SK-N-MC (cell line): ENCODE measurements at regions not wholly inside any gene's neighbourhood (a gene's known extent, or its start where the extent isn't known, plus 50 kb on each side); places are given as distances from the start of the nearest gene placed in this dataset.

ENCODE experiments used
- DNase-seq: peaks from one replicate; pipeline ENCODE4 v3.0.0-alpha.2; 2011; ENCODE audit warnings: low read depth, low spot score
- H3K27ac ChIP-seq: fragments of 200-600 bp; sonication (generic); 2 replicates; pipeline ENCODE4 v1.5.1; 2016; ENCODE audit warnings: mixed run types
- H3K36me3 ChIP-seq: fragments of 200-600 bp; sonication (generic); 2 replicates; pipeline ENCODE4 v1.6.1; 2017; ENCODE audit warnings: antibody characterized with exemption, low read length, mixed read lengths; ENCODE audit not compliant: insufficient read depth
- H3K4me3 ChIP-seq: fragments of 200-600 bp; sonication (generic); 2 replicates; pipeline ENCODE4 v1.5.1; 2016
- H3K9ac ChIP-seq: fragments of 200-600 bp; sonication (generic); 2 replicates; pipeline ENCODE4 v1.8.0; 2017; ENCODE audit warnings: mixed run types, mixed read lengths; ENCODE audit not compliant: insufficient read length
- H3K9me3 ChIP-seq: fragments of 200-600 bp; sonication (generic); 2 replicates; pipeline ENCODE4 v1.6.1; 2017; ENCODE audit warnings: low read depth, mild to moderate bottlenecking, antibody characterized with exemption, low read length, moderate library complexity, mixed read lengths
- EZH2 ChIP-seq: fragments of 200-600 bp; sonication (generic); IDR thresholded peaks from one replicate; pipeline ENCODE4 v1.6.1; 2017; ENCODE audit warnings: antibody characterized with exemption
- FOXP2 ChIP-seq: optimal IDR thresholded peaks from 2 replicates; pipeline ENCODE3; 2011; ENCODE audit warnings: mild to moderate bottlenecking, moderate library complexity; ENCODE audit not compliant: insufficient read depth; ENCODE audit errors: extremely low read length, control extremely low read depth
- POLR2AphosphoS5 ChIP-seq: IDR thresholded peaks from 2 replicates; pipeline ENCODE4 v1.6.1; 2012; ENCODE audit warnings: mild to moderate bottlenecking, low read depth, low read length, borderline replicate concordance

- no peak for DNase-seq
- Histone ChIP-seq H3K36me3 (no peaks in the 10 kb centered on the region), H3K9ac (no peak overlapping the region), H3K4me3 (no peak overlapping the region), H3K9me3 (no peaks in the 10 kb centered on the region), H3K27ac (no peak overlapping the region)
- TF ChIP-seq FOXP2 (no peak), EZH2 (no peak), POLR2AphosphoS5 (no peak)
Observed at GRCh38 chr7:24063721-24064120, 220.3 kb upstream of the NPY start.

GRCh38 chr7:24069751-24070150 lies 214.2 kb upstream of the NPY start:
- Histone ChIP-seq H3K27ac (no peak overlapping the region), H3K9me3 (no peaks in the 10 kb centered on the region), H3K9ac (no peak overlapping the region), H3K4me3 (no peak overlapping the region), H3K36me3 (no peaks in the 10 kb centered on the region)
- no peak for DNase-seq
- TF ChIP-seq FOXP2 (no peak), EZH2 (no peak), POLR2AphosphoS5 (no peak)

GRCh38 chr7:24073651-24074420 lies 210.2 kb upstream of the NPY start:
- Histone ChIP-seq H3K27ac (no peak overlapping the region), H3K36me3 (no peaks in the 10 kb centered on the region), H3K9me3 (no peaks in the 10 kb centered on the region), H3K9ac (no peak overlapping the region), H3K4me3 (no peak overlapping the region)
- DNase-seq, result no peak
- TF ChIP-seq EZH2 (no peak), POLR2AphosphoS5 (no peak), FOXP2 (no peak)

GRCh38 chr7:24075426-24075810 lies 208.6 kb upstream of the NPY start:
- Histone ChIP-seq H3K9ac (no peak overlapping the region), H3K36me3 (no peaks in the 10 kb centered on the region), H3K9me3 (no peaks in the 10 kb centered on the region), H3K27ac (no peak overlapping the region), H3K4me3 (no peak overlapping the region)
- no peak for TF ChIP-seq POLR2AphosphoS5
- no peak for TF ChIP-seq EZH2
- TF ChIP-seq FOXP2, result no peak
- no peak for DNase-seq

GRCh38 chr7:24082826-24083225 lies 201.2 kb upstream of the NPY start:
- no peak for DNase-seq

GRCh38 chr7:24102988-24103387 lies 181.0 kb upstream of the NPY start:
- no peak overlapping the region for H3K9ac ChIP-seq
- H3K4me3 ChIP-seq, result no peak overlapping the region
- no peaks in the 10 kb centered on the region for H3K36me3 ChIP-seq
- H3K27ac ChIP-seq, result no peak overlapping the region
- no peak for TF ChIP-seq POLR2AphosphoS5
- TF ChIP-seq EZH2, result no peak
- no peak for TF ChIP-seq FOXP2
- no peaks in the 10 kb centered on the region for H3K9me3 ChIP-seq
- DNase-seq, result no peak

More at GRCh38 chr7:24082826-24083225, 201.2 kb upstream of the NPY start:
- H3K4me3 ChIP-seq, result no peak overlapping the region
- no peak overlapping the region for H3K27ac ChIP-seq
- H3K9ac ChIP-seq, result no peak overlapping the region
- TF ChIP-seq POLR2AphosphoS5, result no peak
- TF ChIP-seq EZH2, result no peak
- no peak for TF ChIP-seq FOXP2
- no peaks in the 10 kb centered on the region for H3K36me3 ChIP-seq
- no peaks in the 10 kb centered on the region for H3K9me3 ChIP-seq

- no peak overlapping the region for H3K9ac ChIP-seq
- H3K4me3 ChIP-seq, result no peak overlapping the region
- no peak for DNase-seq
- no peaks in the 10 kb centered on the region for H3K36me3 ChIP-seq
- no peak for TF ChIP-seq POLR2AphosphoS5
- H3K9me3 ChIP-seq, result no peaks in the 10 kb centered on the region
- no peak overlapping the region for H3K27ac ChIP-seq
Observed at GRCh38 chr7:24108906-24109376, 175.0 kb upstream of the NPY start.

GRCh38 chr7:24110056-24110455 lies 173.9 kb upstream of the NPY start:
- Histone ChIP-seq H3K36me3 (no peaks in the 10 kb centered on the region), H3K27ac (no peak overlapping the region), H3K4me3 (no peak overlapping the region), H3K9me3 (no peaks in the 10 kb centered on the region), H3K9ac (no peak overlapping the region)
- TF ChIP-seq FOXP2 (no peak), EZH2 (no peak), POLR2AphosphoS5 (no peak)
- no peak for DNase-seq

- H3K9ac ChIP-seq, result no peak overlapping the region
- TF ChIP-seq FOXP2, result no peak
- no peak for TF ChIP-seq POLR2AphosphoS5
- no peak for TF ChIP-seq EZH2
- H3K9me3 ChIP-seq, result no peaks in the 10 kb centered on the region
- H3K4me3 ChIP-seq, result no peak overlapping the region
- no peak overlapping the region for H3K27ac ChIP-seq
- DNase-seq, result no peak
- H3K36me3 ChIP-seq, result no peaks in the 10 kb centered on the region
Observed at GRCh38 chr7:24113506-24113905, 170.5 kb upstream of the NPY start.
